ENCODE measurements at regions not wholly inside any gene's neighbourhood (a gene's known extent, or its start where the extent isn't known, plus 50 kb on each side); places are given as distances from the start of the nearest gene placed in this dataset.

- Histone ChIP-seq H3K4me1 (replicated peaks in 1 of 2; ENCODE audit: control insufficient read depth in 2 of 2, insufficient read depth in 2 of 2, low read length in 2 of 2) (no peaks in the 10 kb centered on the region), H2AFZ (ENCODE audit: low read depth, low read length) (no peak overlapping the region), H3K9ac (ENCODE audit: insufficient read depth in 1 of 2, low read depth in 2 of 2, low read length in 2 of 2) (no peak overlapping the region), H3K27me3 (ENCODE audit: control insufficient read depth in 2 of 2, insufficient read depth in 2 of 2, low read length in 2 of 2) (no peaks in the 10 kb centered on the region), H3K4me3 (no peak overlapping the region), H4K20me1 (replicated peaks; ENCODE audit: control insufficient read depth, insufficient read depth, low read length) (no peaks in the 10 kb centered on the region), H3K79me2 (ENCODE audit: control insufficient read depth, insufficient read depth, low read length) (no peaks in the 10 kb centered on the region), H3K27ac (ENCODE audit: extremely low read depth, low read depth, low read length) (no peak overlapping the region), H3K4me2 (ENCODE audit: insufficient read depth, low read length) (no peak overlapping the region), H3K9me1 (ENCODE audit: control insufficient read depth, insufficient read depth, low read length) (no peaks in the 10 kb centered on the region), H3K36me3 (ENCODE audit: control insufficient read depth, insufficient read depth, low read length) (no peaks in the 10 kb centered on the region), H3K9me3 (replicated peaks; ENCODE audit: control insufficient read depth, insufficient read depth, low read depth, low read length) (no peaks in the 10 kb centered on the region)
- no TSS peak for BruUV-seq (replicated peaks)
- in situ Hi-C loops (cut with MboI) = no loop called here
- ChIA-PET POLR2A (no interaction called here), CTCF (ENCODE audit: low intra/inter-chr PET ratio) (no interaction called here)
- ATAC-seq (no peak), DNase-seq (ENCODE audit: extremely low read depth in 1 of 4, low spot score in 3 of 4) (no peak), FAIRE-seq (no peak)
- WGBS (ENCODE audit: insufficient coverage, low coverage, missing lambda C conversion rate) = 0% methylated on average over 8 of the region's 8 CpGs
- intact Hi-C loops (cut with micrococcal nuclease) = no loop called here
- TF ChIP-seq ZBED1 (IDR thresholded peaks at IDR 0.05) (no peak), ZNF324 (CRISPR knock-in tag; IDR thresholded peaks at IDR 0.05) (no peak), ZNF436 (CRISPR knock-in tag; IDR thresholded peaks at IDR 0.05) (no peak), NFIX (CRISPR knock-in tag; IDR thresholded peaks at IDR 0.05; ENCODE audit: low read depth) (no peak), SRSF9 (IDR thresholded peaks at IDR 0.05; ENCODE audit: borderline replicate concordance, low read depth, low read length) (no peak), ZNF830 (CRISPR knock-in tag; IDR thresholded peaks at IDR 0.05) (no peak), ZBTB9 (CRISPR knock-in tag; IDR thresholded peaks at IDR 0.05) (no peak), LARP7 (IDR thresholded peaks at IDR 0.05) (no peak), ZBTB5 (IDR thresholded peaks at IDR 0.05) (no peak), CBX2 (IDR thresholded peaks at IDR 0.05; ENCODE audit: insufficient read depth, low read length, poor library complexity, severe bottlenecking) (no peak), SIN3A (IDR thresholded peaks at IDR 0.05; ENCODE audit: borderline replicate concordance in 2 of 2, control insufficient read depth in 1 of 2, low read depth in 2 of 2, low read length in 2 of 2) (no peak), STAT5B (CRISPR knock-in tag; IDR thresholded peaks at IDR 0.05) (no peak), SNIP1 (IDR thresholded peaks at IDR 0.05; ENCODE audit: low read depth) (no peak), ZFP30 (CRISPR knock-in tag; IDR thresholded peaks at IDR 0.05; ENCODE audit: borderline replicate concordance) (no peak), CBX3 (IDR thresholded peaks at IDR 0.05; ENCODE audit: borderline replicate concordance in 1 of 2, low read length in 2 of 2) (no peak), ZNF23 (CRISPR knock-in tag; IDR thresholded peaks at IDR 0.05) (no peak), CBX1 (IDR thresholded peaks at IDR 0.05; ENCODE audit: low read depth) (no peak)
- TF ChIP-seq, protein P1, sequence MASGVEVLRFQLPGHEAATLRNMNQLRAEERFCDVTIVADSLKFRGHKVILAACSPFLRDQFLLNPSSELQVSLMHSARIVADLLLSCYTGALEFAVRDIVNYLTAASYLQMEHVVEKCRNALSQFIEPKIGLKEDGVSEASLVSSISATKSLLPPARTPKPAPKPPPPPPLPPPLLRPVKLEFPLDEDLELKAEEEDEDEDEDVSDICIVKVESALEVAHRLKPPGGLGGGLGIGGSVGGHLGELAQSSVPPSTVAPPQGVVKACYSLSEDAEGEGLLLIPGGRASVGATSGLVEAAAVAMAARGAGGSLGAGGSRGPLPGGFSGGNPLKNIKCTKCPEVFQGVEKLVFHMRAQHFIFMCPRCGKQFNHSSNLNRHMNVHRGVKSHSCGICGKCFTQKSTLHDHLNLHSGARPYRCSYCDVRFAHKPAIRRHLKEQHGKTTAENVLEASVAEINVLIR (CRISPR knock-in tag; IDR thresholded peaks at IDR 0.05) = no peak
- TF ChIP-seq, protein P2, sequence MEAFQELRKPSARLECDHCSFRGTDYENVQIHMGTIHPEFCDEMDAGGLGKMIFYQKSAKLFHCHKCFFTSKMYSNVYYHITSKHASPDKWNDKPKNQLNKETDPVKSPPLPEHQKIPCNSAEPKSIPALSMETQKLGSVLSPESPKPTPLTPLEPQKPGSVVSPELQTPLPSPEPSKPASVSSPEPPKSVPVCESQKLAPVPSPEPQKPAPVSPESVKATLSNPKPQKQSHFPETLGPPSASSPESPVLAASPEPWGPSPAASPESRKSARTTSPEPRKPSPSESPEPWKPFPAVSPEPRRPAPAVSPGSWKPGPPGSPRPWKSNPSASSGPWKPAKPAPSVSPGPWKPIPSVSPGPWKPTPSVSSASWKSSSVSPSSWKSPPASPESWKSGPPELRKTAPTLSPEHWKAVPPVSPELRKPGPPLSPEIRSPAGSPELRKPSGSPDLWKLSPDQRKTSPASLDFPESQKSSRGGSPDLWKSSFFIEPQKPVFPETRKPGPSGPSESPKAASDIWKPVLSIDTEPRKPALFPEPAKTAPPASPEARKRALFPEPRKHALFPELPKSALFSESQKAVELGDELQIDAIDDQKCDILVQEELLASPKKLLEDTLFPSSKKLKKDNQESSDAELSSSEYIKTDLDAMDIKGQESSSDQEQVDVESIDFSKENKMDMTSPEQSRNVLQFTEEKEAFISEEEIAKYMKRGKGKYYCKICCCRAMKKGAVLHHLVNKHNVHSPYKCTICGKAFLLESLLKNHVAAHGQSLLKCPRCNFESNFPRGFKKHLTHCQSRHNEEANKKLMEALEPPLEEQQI (IDR thresholded peaks at IDR 0.05) = no peak
Measured at GRCh38 chr2:13284688-13285087, 568.0 kb downstream of the TRIB2 start.
